Activated CD4-positive, alpha-beta memory T cell treated with anti-CD3 and anti-CD28 coated beads for 36 hours (primary cell): ENCODE measurements at regions not wholly inside any gene's neighbourhood (a gene's known extent, or its start where the extent isn't known, plus 50 kb on each side); places are given as distances from the start of the nearest gene placed in this dataset.

Experiments used
- CTCF ChIA-PET: fragments of 350-600 bp; sonication (Branson Sonifier 250); formaldehyde crosslinking; loops from one replicate; lab custom pipeline; 2021; ENCODE audit warnings: antibody characterized with exemption, inconsistent platforms; lab: Charles Lee
- POLR2A ChIA-PET: fragments of 350-600 bp; sonication (Branson Sonifier 250); formaldehyde crosslinking; loops from one replicate; lab custom pipeline; 2021; ENCODE audit warnings: antibody characterized with exemption; lab: Charles Lee
- DNase-seq: peaks from one replicate; pipeline ENCODE4 v3.0.0-alpha.2; 2020
- H3K27ac Mint-ChIP-seq: one replicate; pipeline ENCODE4 v1.8.0; 2021; ENCODE audit warnings: mixed read lengths
- H3K27me3 Mint-ChIP-seq: one replicate; pipeline ENCODE4 v1.8.0; 2021; ENCODE audit warnings: mixed read lengths
- H3K36me3 Mint-ChIP-seq: one replicate; pipeline ENCODE4 v1.8.0; 2021; ENCODE audit warnings: mixed read lengths
- H3K4me1 Mint-ChIP-seq: one replicate; pipeline ENCODE4 v1.8.0; 2021; ENCODE audit warnings: low read depth, mixed read lengths
- H3K4me3 Mint-ChIP-seq: one replicate; pipeline ENCODE4 v1.8.0; 2021; ENCODE audit warnings: mild to moderate bottlenecking, mixed read lengths
- H3K9me3 Mint-ChIP-seq: one replicate; pipeline ENCODE4 v1.8.0; 2021; ENCODE audit warnings: mixed read lengths
- intact Hi-C: fragments of 100-400 bp; cut with micrococcal nuclease; formaldehyde crosslinking; loops from one replicate; pipeline ENCODE4 v1.15.1; 2023

GRCh38 chr6:77354581-77354980 lies 108.7 kb downstream of the HTR1B start:
- intact Hi-C loops: no loop called here
- POLR2A ChIA-PET: no interaction called here
- Mint-ChIP-seq H3K36me3 (no peaks in the 10 kb centered on the region), H3K4me3 (no peak overlapping the region), H3K4me1 (no peaks in the 10 kb centered on the region), H3K27me3 (no peaks in the 10 kb centered on the region), H3K27ac (no peak overlapping the region), H3K9me3 (peaks cover 2% of the 10 kb centered on the region)
- no peak for DNase-seq
- CTCF ChIA-PET: no interaction called here

- Mint-ChIP-seq H3K4me1 (no peaks in the 10 kb centered on the region), H3K27ac (no peak overlapping the region), H3K36me3 (no peaks in the 10 kb centered on the region), H3K9me3 (peaks cover 2% of the 10 kb centered on the region), H3K27me3 (no peaks in the 10 kb centered on the region), H3K4me3 (no peak overlapping the region)
- ChIA-PET CTCF (no interaction called here), POLR2A (no interaction called here)
- DNase-seq: no peak
- intact Hi-C loops: no loop called here
These were observed 110.2 kb downstream of the HTR1B start for GRCh38 chr6:77353129-77353528.

DNA sequence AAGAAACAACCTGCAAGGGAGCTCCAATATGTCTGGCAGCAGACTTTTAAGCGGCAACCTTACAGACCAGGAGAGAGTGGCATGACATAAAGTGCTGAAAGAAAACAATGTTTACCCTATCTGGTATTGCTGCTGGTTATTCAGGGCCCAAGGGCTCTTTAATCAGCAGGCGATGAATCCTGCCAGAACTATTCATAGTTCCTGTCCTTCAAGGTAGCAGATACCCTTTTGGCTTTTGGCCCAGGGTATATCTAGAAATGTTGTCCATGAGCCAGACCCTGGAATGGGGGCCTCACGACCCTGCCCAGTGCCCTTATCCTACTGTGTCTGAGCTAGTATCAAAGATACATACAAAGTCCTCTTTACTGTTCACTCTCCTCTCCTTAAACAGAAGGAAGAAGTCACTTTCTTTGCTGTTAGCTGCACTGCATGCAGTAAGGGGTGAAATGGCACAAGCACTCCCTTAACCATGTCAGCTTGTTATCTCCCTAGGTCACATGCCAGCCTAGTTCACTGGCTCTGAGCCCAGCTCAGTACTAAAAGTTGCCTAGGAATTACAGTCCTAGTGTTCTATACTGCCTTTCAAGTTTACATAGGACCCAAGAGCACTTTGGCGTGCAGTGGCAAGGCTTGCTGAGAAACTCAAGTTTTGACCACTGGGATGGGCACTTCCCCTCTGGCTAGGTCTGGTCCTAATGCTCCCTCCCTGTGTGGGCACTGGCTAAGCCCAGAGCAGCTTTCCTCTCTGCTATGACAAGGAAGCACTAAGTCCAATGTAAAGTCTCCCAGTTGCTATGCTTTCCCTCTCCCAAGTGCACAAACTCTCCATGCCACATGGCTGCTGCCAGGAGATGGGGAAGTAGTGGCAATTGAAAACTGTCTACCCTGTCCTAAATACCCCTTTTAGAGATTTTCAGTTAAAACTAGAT lies 122.0 kb downstream of the HTR1B start:
- Mint-ChIP-seq H3K27me3 (no peaks in the 10 kb centered on the region), H3K4me1 (no peaks in the 10 kb centered on the region), H3K27ac (no peak overlapping the region), H3K4me3 (no peak overlapping the region), H3K9me3 (no peaks in the 10 kb centered on the region), H3K36me3 (no peaks in the 10 kb centered on the region)
- POLR2A ChIA-PET: no interaction called here
- intact Hi-C loops: no loop called here
- no peak for DNase-seq
- CTCF ChIA-PET: no interaction called here

DNA sequence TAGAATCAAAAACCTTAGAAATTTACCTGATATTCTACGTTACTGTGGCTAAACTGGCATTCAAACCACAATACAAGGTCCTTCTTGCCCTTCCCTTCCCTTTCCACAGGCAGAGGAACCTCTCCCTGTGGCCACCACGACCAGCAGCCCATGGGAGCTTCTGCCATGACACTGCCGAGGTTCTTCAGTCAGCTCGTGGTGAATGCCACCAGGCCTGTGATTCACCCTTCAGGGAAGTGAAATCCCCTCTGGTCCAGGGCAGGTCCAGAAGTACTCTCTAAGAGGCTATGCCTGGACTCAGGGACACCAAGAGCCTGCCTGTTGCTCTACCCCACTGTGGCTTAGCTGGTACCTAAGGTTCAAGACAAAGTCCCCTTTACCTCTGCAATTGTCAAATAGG lies 123.0 kb downstream of the HTR1B start:
- Mint-ChIP-seq H3K27me3 (no peaks in the 10 kb centered on the region), H3K27ac (no peak overlapping the region), H3K4me3 (no peak overlapping the region), H3K4me1 (no peaks in the 10 kb centered on the region), H3K9me3 (peaks cover 5% of the 10 kb centered on the region), H3K36me3 (no peaks in the 10 kb centered on the region)
- intact Hi-C loops: no loop called here
- ChIA-PET CTCF (no interaction called here), POLR2A (no interaction called here)
- DNase-seq: no peak

DNA sequence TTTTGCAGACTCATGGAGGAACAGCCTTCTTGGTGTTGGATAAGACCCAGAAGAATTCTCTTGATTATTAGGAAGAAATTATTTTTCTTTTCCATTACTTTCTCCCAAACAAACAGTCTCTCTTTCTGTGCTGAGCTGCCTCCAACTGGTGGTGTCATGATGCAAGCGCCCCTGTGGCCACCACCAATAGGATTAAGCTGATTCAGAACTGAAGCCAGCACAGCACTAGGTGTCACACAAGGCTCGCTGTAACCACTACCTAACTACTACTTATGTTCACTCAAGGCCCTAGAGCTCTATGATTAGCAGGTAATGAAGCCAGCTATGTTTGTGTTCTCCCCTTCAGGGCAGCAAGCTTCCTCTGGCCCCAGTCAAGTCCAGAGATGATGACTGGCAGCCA lies 123.4 kb downstream of the HTR1B start:
- Mint-ChIP-seq H3K4me3 (no peak overlapping the region), H3K36me3 (no peaks in the 10 kb centered on the region), H3K4me1 (no peaks in the 10 kb centered on the region), H3K9me3 (peaks cover 7% of the 10 kb centered on the region), H3K27me3 (no peaks in the 10 kb centered on the region), H3K27ac (no peak overlapping the region)
- DNase-seq: no peak
- intact Hi-C loops: no loop called here
- ChIA-PET POLR2A (no interaction called here), CTCF (no interaction called here)

- intact Hi-C loops: no loop called here
- no peaks in the 10 kb centered on the region for H3K36me3 Mint-ChIP-seq
- ChIA-PET POLR2A (no interaction called here), CTCF (no interaction called here)
- H3K4me3 Mint-ChIP-seq: no peak overlapping the region
- no peaks in the 10 kb centered on the region for H3K4me1 Mint-ChIP-seq
- no peaks in the 10 kb centered on the region for H3K27me3 Mint-ChIP-seq
- H3K27ac Mint-ChIP-seq: no peak overlapping the region
- no peak for DNase-seq
- peaks cover 14% of the 10 kb centered on the region for H3K9me3 Mint-ChIP-seq
These were observed 125.9 kb downstream of the HTR1B start for GRCh38 chr6:77337392-77337791.

- intact Hi-C loops: no loop called here
- Mint-ChIP-seq H3K4me3 (no peak overlapping the region), H3K9me3 (peaks cover 14% of the 10 kb centered on the region), H3K36me3 (no peaks in the 10 kb centered on the region), H3K27ac (no peak overlapping the region), H3K27me3 (no peaks in the 10 kb centered on the region), H3K4me1 (no peaks in the 10 kb centered on the region)
- ChIA-PET CTCF (no interaction called here), POLR2A (no interaction called here)
- DNase-seq: no peak
These were observed 129.2 kb downstream of the HTR1B start for GRCh38 chr6:77334093-77334492.

DNA sequence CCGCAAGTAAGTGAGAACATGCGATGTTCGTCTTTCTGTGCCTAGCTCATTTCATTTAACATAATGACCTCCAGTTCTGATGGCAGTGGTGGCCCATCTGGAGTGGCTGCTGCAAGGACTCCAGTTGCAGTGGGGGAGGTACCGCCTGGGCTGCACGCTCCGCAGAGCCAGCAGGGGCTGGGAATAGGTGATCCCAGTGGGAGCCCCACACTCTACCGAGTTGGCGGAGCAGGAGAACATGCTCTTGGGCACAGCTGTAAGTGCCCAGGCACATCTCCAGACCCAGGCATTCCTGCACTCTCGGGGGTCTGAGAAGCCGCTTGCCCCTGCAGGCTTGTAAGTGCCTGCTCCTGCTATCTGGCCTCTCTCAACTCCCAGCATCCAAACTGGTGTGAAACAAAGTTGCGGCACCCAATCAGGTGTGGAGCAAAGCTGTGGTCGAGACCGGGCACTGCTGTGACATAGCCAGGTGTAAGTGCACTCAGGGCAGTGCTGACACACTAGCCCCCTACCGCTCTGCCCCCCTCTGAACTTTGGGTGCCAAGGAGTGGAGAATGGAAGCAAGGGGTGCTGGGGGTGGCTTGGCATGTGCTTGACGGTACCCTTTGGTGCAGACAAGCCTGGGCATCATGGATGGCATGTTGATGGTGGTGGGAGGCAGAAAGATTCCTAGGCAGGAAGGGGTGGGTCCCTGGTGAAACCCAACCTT lies 130.2 kb downstream of the HTR1B start:
- H3K27ac Mint-ChIP-seq: no peak overlapping the region
- POLR2A ChIA-PET: no interaction called here
- intact Hi-C loops: no loop called here
- H3K36me3 Mint-ChIP-seq: no peaks in the 10 kb centered on the region
- CTCF ChIA-PET: no interaction called here
- H3K9me3 Mint-ChIP-seq: peaks cover 14% of the 10 kb centered on the region
- no peaks in the 10 kb centered on the region for H3K27me3 Mint-ChIP-seq
- no peak for DNase-seq
- no peaks in the 10 kb centered on the region for H3K4me1 Mint-ChIP-seq
- H3K4me3 Mint-ChIP-seq: no peak overlapping the region

- POLR2A ChIA-PET: no interaction called here
- peaks cover 8% of the 10 kb centered on the region for H3K9me3 Mint-ChIP-seq
- no peaks in the 10 kb centered on the region for H3K4me1 Mint-ChIP-seq
- no peaks in the 10 kb centered on the region for H3K36me3 Mint-ChIP-seq
- DNase-seq: no peak
- intact Hi-C loops: no loop called here
- no peak overlapping the region for H3K27ac Mint-ChIP-seq
- no peaks in the 10 kb centered on the region for H3K27me3 Mint-ChIP-seq
- CTCF ChIA-PET: no interaction called here
- no peak overlapping the region for H3K4me3 Mint-ChIP-seq
These were observed 136.6 kb downstream of the HTR1B start for GRCh38 chr6:77326711-77327110.

GRCh38 chr6:77326029-77326428 lies 137.3 kb downstream of the HTR1B start:
- no peak for DNase-seq
- H3K36me3 Mint-ChIP-seq: no peaks in the 10 kb centered on the region
- H3K4me1 Mint-ChIP-seq: no peaks in the 10 kb centered on the region
- no peak overlapping the region for H3K4me3 Mint-ChIP-seq
- POLR2A ChIA-PET: no interaction called here
- H3K27me3 Mint-ChIP-seq: no peaks in the 10 kb centered on the region
- intact Hi-C loops: no loop called here
- H3K9me3 Mint-ChIP-seq: peaks cover 8% of the 10 kb centered on the region
- CTCF ChIA-PET: no interaction called here
- H3K27ac Mint-ChIP-seq: no peak overlapping the region

GRCh38 chr6:77324866-77325265 lies 138.4 kb downstream of the HTR1B start:
- H3K4me1 Mint-ChIP-seq: no peaks in the 10 kb centered on the region

GRCh38 chr6:77322604-77323003 lies 140.7 kb downstream of the HTR1B start:
- Mint-ChIP-seq H3K4me1 (no peaks in the 10 kb centered on the region), H3K27ac (no peak overlapping the region), H3K36me3 (no peaks in the 10 kb centered on the region), H3K4me3 (no peak overlapping the region), H3K9me3 (peaks cover 10% of the 10 kb centered on the region), H3K27me3 (no peaks in the 10 kb centered on the region)
- intact Hi-C loops: no loop called here
- DNase-seq: no peak
- ChIA-PET CTCF (no interaction called here), POLR2A (no interaction called here)

More at GRCh38 chr6:77324866-77325265, 138.4 kb downstream of the HTR1B start:
- Mint-ChIP-seq H3K4me3 (no peak overlapping the region), H3K27me3 (no peaks in the 10 kb centered on the region), H3K9me3 (peaks cover 9% of the 10 kb centered on the region), H3K27ac (no peak overlapping the region), H3K36me3 (no peaks in the 10 kb centered on the region)
- CTCF ChIA-PET: no interaction called here
- POLR2A ChIA-PET: no interaction called here
- intact Hi-C loops: no loop called here
- DNase-seq: no peak

DNA sequence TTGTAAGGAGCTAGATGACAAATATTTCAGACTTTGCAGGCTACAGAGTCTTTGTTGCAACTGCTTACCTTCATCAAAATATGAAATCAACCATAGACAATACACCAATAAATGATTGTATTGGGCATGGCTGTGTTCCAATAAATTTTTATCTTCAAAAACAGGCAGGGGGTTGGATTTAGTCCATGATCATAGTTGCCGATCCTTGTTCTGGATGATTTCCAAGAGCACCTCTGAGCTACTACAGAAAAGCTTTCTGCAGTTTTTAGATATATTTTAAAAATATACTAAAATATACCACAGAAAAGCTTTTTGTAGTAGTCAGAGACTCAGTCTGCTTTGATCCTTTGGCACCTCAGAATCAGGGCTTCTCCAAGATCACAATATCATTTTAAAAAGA lies 145.0 kb downstream of the HTR1B start:
- H3K4me3 Mint-ChIP-seq: no peak overlapping the region
- no peaks in the 10 kb centered on the region for H3K4me1 Mint-ChIP-seq
- no peak for DNase-seq
- ChIA-PET POLR2A (no interaction called here), CTCF (no interaction called here)
- H3K9me3 Mint-ChIP-seq: peaks cover 6% of the 10 kb centered on the region
- no peak overlapping the region for H3K27ac Mint-ChIP-seq
- no peaks in the 10 kb centered on the region for H3K27me3 Mint-ChIP-seq
- H3K36me3 Mint-ChIP-seq: no peaks in the 10 kb centered on the region
- intact Hi-C loops: no loop called here
